ENCODE measurements at regions not wholly inside any gene's neighbourhood (a gene's known extent, or its start where the extent isn't known, plus 50 kb on each side); places are given as distances from the start of the nearest gene placed in this dataset.

- H3K4me3 Mint-ChIP-seq, result no peak overlapping the region
- no peak overlapping the region for H3K27ac Mint-ChIP-seq
- Histone ChIP-seq H3K4me1 (ENCODE audit: control insufficient read depth, insufficient read depth, low read length) (peaks cover 2% of the 10 kb centered on the region), H3K4me3 (ENCODE audit: low read length) (no peak overlapping the region), H3K36me3 (ENCODE audit: control insufficient read depth, insufficient read depth, low read length) (no peaks in the 10 kb centered on the region), H3K27ac (ENCODE audit: low read depth, low read length) (no peak overlapping the region), H3K9me3 (ENCODE audit: control insufficient read depth, low read length) (no peaks in the 10 kb centered on the region), H3K27me3 (ENCODE audit: control insufficient read depth, insufficient read depth, low read length, poor library complexity, severe bottlenecking) (no peaks in the 10 kb centered on the region), H3K9ac (ENCODE audit: extremely low read depth, low read length, poor library complexity, severe bottlenecking) (no peak overlapping the region)
- TF ChIP-seq CTCF (conservative IDR thresholded peaks at IDR 0.05), result no peak
- no peaks in the 10 kb centered on the region for H3K9me3 Mint-ChIP-seq
- H3K4me1 Mint-ChIP-seq, result peaks cover 13% of the 10 kb centered on the region
- WGBS, 2 experiments (ENCODE audit: insufficient coverage in 1 of 2, insufficient read length in 1 of 2), result 92 to 100% methylated on average over 1 to 2 of the region's 2 CpGs
- no peaks in the 10 kb centered on the region for H3K27me3 Mint-ChIP-seq (ENCODE audit: insufficient read depth)
- no peak for DNase-seq
- no peaks in the 10 kb centered on the region for H3K36me3 Mint-ChIP-seq (ENCODE audit: low read depth)
Observed at GRCh38 chr2:203626952-203627681, 79.3 kb upstream of the CD28 start.

- Histone ChIP-seq H3K27ac (ENCODE audit: low read depth, low read length) (no peak overlapping the region), H3K36me3 (ENCODE audit: control insufficient read depth, insufficient read depth, low read length) (no peaks in the 10 kb centered on the region), H3K27me3 (ENCODE audit: control insufficient read depth, insufficient read depth, low read length, poor library complexity, severe bottlenecking) (no peaks in the 10 kb centered on the region), H3K9ac (ENCODE audit: extremely low read depth, low read length, poor library complexity, severe bottlenecking) (no peak overlapping the region), H3K9me3 (ENCODE audit: control insufficient read depth, low read length) (no peaks in the 10 kb centered on the region), H3K4me1 (ENCODE audit: control insufficient read depth, insufficient read depth, low read length) (peaks cover 2% of the 10 kb centered on the region), H3K4me3 (ENCODE audit: low read length) (no peak overlapping the region)
- H3K36me3 Mint-ChIP-seq (ENCODE audit: low read depth), result no peaks in the 10 kb centered on the region
- H3K9me3 Mint-ChIP-seq, result no peaks in the 10 kb centered on the region
- peak; percentile 73 for DNase-seq
- TF ChIP-seq CTCF (conservative IDR thresholded peaks at IDR 0.05), result no peak
- no peaks in the 10 kb centered on the region for H3K27me3 Mint-ChIP-seq (ENCODE audit: insufficient read depth)
- WGBS, 2 experiments (ENCODE audit: insufficient coverage in 1 of 2, insufficient read length in 1 of 2), result 11% methylated on average over 2 of the region's 2 CpGs; no CpG with 5 or more reads in 1 of the 2 experiments
- H3K4me1 Mint-ChIP-seq, result peaks cover 11% of the 10 kb centered on the region
- H3K4me3 Mint-ChIP-seq, result no peak overlapping the region
- no peak overlapping the region for H3K27ac Mint-ChIP-seq
Observed at GRCh38 chr2:203629699-203630098, 76.7 kb upstream of the CD28 start.

DNA sequence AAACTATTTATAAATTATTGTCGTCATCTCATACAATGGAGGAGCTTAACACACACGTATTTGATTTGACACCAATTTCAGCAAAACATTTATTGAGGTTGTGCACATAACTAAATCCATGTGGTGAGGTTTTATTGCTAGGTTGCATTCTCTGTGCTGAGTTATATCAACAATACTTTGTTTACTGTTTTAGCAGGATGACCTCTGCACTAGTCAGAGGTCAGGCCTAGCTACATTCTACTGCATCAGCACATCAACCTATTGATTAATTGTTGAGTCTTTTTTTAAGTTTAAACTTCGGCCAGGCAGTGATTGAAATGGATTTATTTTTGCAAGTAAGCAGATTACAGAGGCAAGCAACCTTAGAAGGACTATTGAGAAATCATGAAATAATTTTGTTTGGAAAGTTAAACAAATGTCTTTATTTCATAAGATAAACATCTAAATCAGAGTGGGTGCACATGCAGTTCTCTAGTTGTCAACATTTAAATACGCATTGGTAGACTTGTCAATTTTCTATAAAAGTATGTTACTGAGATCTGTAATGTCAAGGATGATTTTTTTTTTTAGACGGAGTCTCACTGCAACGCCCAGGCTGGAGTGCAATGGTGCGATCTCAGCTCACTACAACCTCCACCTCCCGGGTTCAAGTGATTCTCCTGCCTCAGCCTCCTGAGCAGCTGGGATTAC is 75.2 kb upstream of the CD28 start:
- Mint-ChIP-seq H3K27me3 (ENCODE audit: insufficient read depth) (no peaks in the 10 kb centered on the region), H3K9me3 (no peaks in the 10 kb centered on the region), H3K4me1 (peaks cover 11% of the 10 kb centered on the region), H3K4me3 (no peak overlapping the region), H3K27ac (no peak overlapping the region), H3K36me3 (ENCODE audit: low read depth) (no peaks in the 10 kb centered on the region)
- Histone ChIP-seq H3K9ac (ENCODE audit: extremely low read depth, low read length, poor library complexity, severe bottlenecking) (no peak overlapping the region), H3K9me3 (ENCODE audit: control insufficient read depth, low read length) (no peaks in the 10 kb centered on the region), H3K36me3 (ENCODE audit: control insufficient read depth, insufficient read depth, low read length) (no peaks in the 10 kb centered on the region), H3K27me3 (ENCODE audit: control insufficient read depth, insufficient read depth, low read length, poor library complexity, severe bottlenecking) (no peaks in the 10 kb centered on the region), H3K4me3 (ENCODE audit: low read length) (no peak overlapping the region), H3K27ac (ENCODE audit: low read depth, low read length) (no peak overlapping the region), H3K4me1 (ENCODE audit: control insufficient read depth, insufficient read depth, low read length) (peaks cover 2% of the 10 kb centered on the region)
- DNase-seq, result no peak
- WGBS, 2 experiments (ENCODE audit: insufficient coverage in 1 of 2, insufficient read length in 1 of 2), result 96 to 100% methylated on average over 2 to 8 of the region's 8 CpGs
- no peak for TF ChIP-seq CTCF (conservative IDR thresholded peaks at IDR 0.05)
